ENCODE measurements at regions not wholly inside any gene's neighbourhood (a gene's known extent, or its start where the extent isn't known, plus 50 kb on each side); places are given as distances from the start of the nearest gene placed in this dataset.

- no peaks in the 10 kb centered on the region for H3K27me3 ChIP-seq
- H3K4me1 ChIP-seq: no peaks in the 10 kb centered on the region
- no peak for ATAC-seq
- DNase-seq: no peak
- H3K9me3 ChIP-seq: peaks cover 0 to 6% (median 0%) of the 10 kb centered on the region in 11 donors
- no peaks in the 10 kb centered on the region for H3K36me3 ChIP-seq
- 88 to 91% methylated on average over 14 of the region's 14 CpGs for WGBS, 2 donors
- intact Hi-C loops (cut with DNase I): no loop called here
- no peak for TF ChIP-seq CTCF (IDR thresholded peaks at IDR 0.05)
- H3K4me3 ChIP-seq: no peak overlapping the region
- H3K27ac ChIP-seq: no peak overlapping the region
These were observed 1695.6 kb upstream of the ACO1 start for GRCh38 chr9:30688801-30689200.

GRCh38 chr9:30697958-30698357 is 1686.5 kb upstream of the ACO1 start:
- WGBS, 2 donors: 53 to 65% methylated on average over 2 of the region's 2 CpGs
- TF ChIP-seq CTCF (IDR thresholded peaks at IDR 0.05): no peak
- ATAC-seq (no peak), DNase-seq (no peak)
- no peak overlapping the region for H3K27ac ChIP-seq
- intact Hi-C loops (cut with DNase I): no loop called here
- H3K4me1 ChIP-seq: no peaks in the 10 kb centered on the region
- no peaks in the 10 kb centered on the region for H3K36me3 ChIP-seq
- H3K9me3 ChIP-seq: peaks cover 0 to 7% (median 0%) of the 10 kb centered on the region in 11 donors
- no peak overlapping the region for H3K4me3 ChIP-seq
- no peaks in the 10 kb centered on the region for H3K27me3 ChIP-seq

- TF ChIP-seq CTCF (IDR thresholded peaks at IDR 0.05): no peak
- ATAC-seq (no peak), DNase-seq (no peak)
- Histone ChIP-seq H3K27me3 (no peaks in the 10 kb centered on the region), H3K36me3 (no peaks in the 10 kb centered on the region), H3K27ac (no peak overlapping the region), H3K9me3 (peaks cover 0 to 5% (median 0%) of the 10 kb centered on the region in 11 donors), H3K4me3 (no peak overlapping the region), H3K4me1 (no peaks in the 10 kb centered on the region)
- 85% methylated on average over 1 of the region's 1 CpG for WGBS, 2 donors
- intact Hi-C loops (cut with DNase I): loop anchor here in 1 of 10 donors (10.0 kb wide), 1 partner anchor 63 kb away; no protein-coding TSS in a partner anchor
These were observed 1672.9 kb upstream of the ACO1 start for GRCh38 chr9:30711591-30711990.

- Histone ChIP-seq H3K4me1 (no peaks in the 10 kb centered on the region), H3K36me3 (no peaks in the 10 kb centered on the region), H3K9me3 (peaks cover 0 to 4% (median 0%) of the 10 kb centered on the region in 11 donors), H3K27me3 (no peaks in the 10 kb centered on the region), H3K27ac (no peak overlapping the region), H3K4me3 (no peak overlapping the region)
- ATAC-seq: no peak
- intact Hi-C loops (cut with DNase I): loop anchor here in 1 of 10 donors (10.0 kb wide), 1 partner anchor 62 kb away; no protein-coding TSS in a partner anchor
- DNase-seq: no peak
- TF ChIP-seq CTCF (IDR thresholded peaks at IDR 0.05): no peak
These were observed 1671.2 kb upstream of the ACO1 start for GRCh38 chr9:30713243-30713642.
